GM23248 (cell line): ENCODE measurements at regions not wholly inside any gene's neighbourhood (a gene's known extent, or its start where the extent isn't known, plus 50 kb on each side); places are given as distances from the start of the nearest gene placed in this dataset.

Source experiments
- EZH2 ChIP-seq: fragments of 200-600 bp; sonication (generic); IDR thresholded peaks from 2 replicates; pipeline ENCODE4 v1.6.1; 2018; ENCODE audit warnings: antibody characterized with exemption, mild to moderate bottlenecking; ENCODE audit not compliant: insufficient read depth, poor library complexity, severe bottlenecking
- EZH2phosphoT487 ChIP-seq: fragments of 200-600 bp; sonication (generic); IDR thresholded peaks from 2 replicates; pipeline ENCODE4 v1.6.1; 2018; ENCODE audit warnings: antibody characterized with exemption, moderate library complexity, mild to moderate bottlenecking, low read depth; ENCODE audit not compliant: insufficient read depth

DNA sequence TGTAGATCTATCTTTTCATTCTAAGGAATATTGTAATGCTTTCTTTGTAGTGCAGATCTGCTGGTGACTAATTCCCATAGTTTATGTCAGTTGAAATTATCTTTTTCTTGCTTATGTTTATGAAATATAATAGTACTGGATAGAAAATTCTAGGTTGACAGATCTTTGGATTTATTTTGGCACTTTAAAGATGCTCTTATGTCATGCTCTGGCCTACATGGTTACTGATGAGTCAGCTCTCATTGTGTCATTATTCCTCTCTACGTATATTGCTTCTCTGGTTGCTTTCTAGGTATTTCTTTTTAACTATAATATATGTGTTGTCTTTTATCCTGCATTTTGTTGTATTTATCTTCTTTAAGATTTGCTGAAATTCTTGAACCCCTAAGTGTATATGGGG is 955.5 kb upstream of the CHORDC1 start:
- TF ChIP-seq EZH2phosphoT487 (no peak), EZH2 (no peak)
